SU-DHL-6 (cell line): ENCODE measurements at regions not wholly inside any gene's neighbourhood (a gene's known extent, or its start where the extent isn't known, plus 50 kb on each side); places are given as distances from the start of the nearest gene placed in this dataset.
"Not testable (repeated sequence)": the region's sequence is repeated elsewhere in the genome, so short reads cannot be mapped to it uniquely, and the experiment has no call there.

Experiments used
- CTCF ChIP-seq: fragments of 200-600 bp; sonication (generic); IDR thresholded peaks from one replicate; pipeline ENCODE4 v1.5.1; 2017; ENCODE audit warnings: antibody characterized with exemption, mild to moderate bottlenecking, low read length, moderate library complexity; ENCODE audit not compliant: insufficient read depth, poor library complexity, severe bottlenecking
- EZH2phosphoT487 ChIP-seq: fragments of 200-600 bp; sonication (generic), shearing (Covaris generic); conservative IDR thresholded peaks from 2 replicates; pipeline ENCODE4 v1.6.1; 2018; ENCODE audit warnings: mild to moderate bottlenecking, antibody characterized with exemption, low read length, moderate library complexity, mixed read lengths

GRCh38 chr5:34245813-34246212, 202.8 kb upstream of the C1QTNF3 start:
- not testable (repeated sequence) for TF ChIP-seq CTCF, EZH2phosphoT487
